Gastrocnemius medialis (tissue), 4 donors: ENCODE measurements at regions not wholly inside any gene's neighbourhood (a gene's known extent, or its start where the extent isn't known, plus 50 kb on each side); places are given as distances from the start of the nearest gene placed in this dataset.
"Not testable (repeated sequence)": the region's sequence is repeated elsewhere in the genome, so short reads cannot be mapped to it uniquely, and the experiment has no call there.

Source experiments
- ATAC-seq, 2 donors: fragments of 150-250 bp; one replicate each; pipeline ENCODE4 v1.9.1; 2016
- DNase-seq, 2 donors: peaks; one replicate each; pipeline ENCODE4 v3.0.0-alpha.2; 2019
- H3K27ac ChIP-seq, 4 donors: fragments of 200-600 bp; sonication (generic); 1 replicate in 1 of 4; 2 replicates in 3 of 4; pipeline ENCODE4 v1.5.1; 2016 to 2018; ENCODE audit warnings: mild to moderate bottlenecking in 2 of 4, moderate library complexity in 1 of 4
- H3K27me3 ChIP-seq, 3 donors: fragments of 200-600 bp; sonication (generic) in 2 of 3; 1 replicate in 1 of 3; 2 replicates in 2 of 3; pipeline versions ENCODE4 v1.5.1 to v1.6.0; 2016 to 2019; ENCODE audit warnings: mild to moderate bottlenecking in 1 of 3, moderate library complexity in 1 of 3
- H3K36me3 ChIP-seq, 2 donors: fragments of 200-600 bp; sonication (generic) in 1 of 2; one replicate each; pipeline ENCODE4 v1.5.1; 2017 to 2018
- H3K4me1 ChIP-seq, 2 donors: fragments of 200-600 bp; sonication (generic) in 1 of 2; one replicate each; pipeline ENCODE4 v1.5.1; 2016 to 2017; ENCODE audit warnings: mild to moderate bottlenecking in 2 of 2
- H3K4me3 ChIP-seq, 4 donors: fragments of 200-600 bp; sonication (generic) in 3 of 4; 1 replicate in 1 of 4; 2 replicates in 3 of 4; pipeline ENCODE4 v1.5.1; 2016 to 2019; ENCODE audit warnings: mild to moderate bottlenecking in 2 of 4
- H3K9me3 ChIP-seq, 3 donors: fragments of 200-600 bp; sonication (generic) in 2 of 3; 1 replicate in 1 of 3; 2 replicates in 2 of 3; pipeline ENCODE4 v1.5.1; 2016 to 2019
- CTCF ChIP-seq, 5 experiments: fragments of 450-650 bp in 3 of 5; fragments of 200-600 bp in 2 of 5; sonication (generic) in 2 of 5; IDR thresholded peaks in 4 of 5; conservative IDR thresholded peaks in 1 of 5; 1 replicate in 4 of 5; 2 replicates in 1 of 5; pipeline ENCODE4 v1.5.1; 2016 to 2019; ENCODE audit warnings: antibody characterized with exemption in 5 of 5, mild to moderate bottlenecking in 3 of 5, moderate library complexity in 3 of 5
- POLR2A ChIP-seq, 2 donors: fragments of 450-650 bp; IDR thresholded peaks; one replicate each; pipeline ENCODE4 v1.6.1; 2017; ENCODE audit warnings: antibody characterized with exemption in 2 of 2, mild to moderate bottlenecking in 2 of 2, moderate library complexity in 2 of 2
- in situ Hi-C, 4 donors: fragments of 200-750 bp; cut with MboI; loops; one replicate each; pipeline versions ENCODE4 v1.15.0 to v1.8.0; 2017; ENCODE audit warnings: low sequenced_read_pairs in 4 of 4
- intact Hi-C: fragments of 100-400 bp; cut with DNase I; formaldehyde crosslinking; loops from one replicate; pipeline ENCODE4 v1.15.1; 2023; ENCODE audit warnings: low total_unique reads

GRCh38 chr15:47900751-47901150 is 183.4 kb downstream of the SEMA6D start:
- DNase-seq, result no peak
- in situ Hi-C loops, result no loop called here
- ATAC-seq, result no peak
- Histone ChIP-seq H3K4me1 (no peaks in the 10 kb centered on the region), H3K27ac (no peak overlapping the region), H3K4me3 (no peak overlapping the region), H3K36me3 (no peaks in the 10 kb centered on the region), H3K9me3 (no peaks in the 10 kb centered on the region), H3K27me3 (no peaks in the 10 kb centered on the region)
- intact Hi-C loops, result no loop called here
- no peak for TF ChIP-seq POLR2A (IDR thresholded peaks at IDR 0.05)
- no peak for TF ChIP-seq CTCF (IDR thresholded peaks at IDR 0.05 in 4 of 5, conservative IDR thresholded peaks at IDR 0.05 in 1 of 5)

DNA sequence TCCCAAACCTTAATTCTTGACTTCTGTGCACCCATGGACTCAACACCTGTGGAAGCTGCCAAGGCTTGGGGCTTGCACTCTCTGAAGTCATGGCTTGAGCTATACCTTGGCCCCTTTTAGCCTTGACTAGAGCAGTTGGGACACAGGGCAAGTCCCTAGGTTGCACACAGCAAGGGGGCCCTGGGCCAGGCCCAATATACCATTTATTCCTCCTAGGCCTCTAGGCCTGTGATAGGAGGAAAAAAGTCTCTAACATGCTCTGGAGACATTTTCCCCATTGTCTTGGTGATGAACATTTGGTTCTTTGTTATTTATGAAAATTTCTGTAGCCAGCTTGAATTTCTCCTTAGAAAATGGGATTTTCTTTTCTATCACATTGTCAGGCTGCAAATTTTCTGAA is 186.1 kb downstream of the SEMA6D start:
- intact Hi-C loops, result no loop called here
- TF ChIP-seq CTCF (IDR thresholded peaks at IDR 0.05 in 4 of 5, conservative IDR thresholded peaks at IDR 0.05 in 1 of 5), result no peak
- no peak for TF ChIP-seq POLR2A (IDR thresholded peaks at IDR 0.05)
- Histone ChIP-seq H3K4me1 (no peaks in the 10 kb centered on the region), H3K27me3 (no peaks in the 10 kb centered on the region), H3K4me3 (no peak overlapping the region), H3K9me3 (no peaks in the 10 kb centered on the region), H3K27ac (no peak overlapping the region), H3K36me3 (no peaks in the 10 kb centered on the region)
- ATAC-seq (no peak), DNase-seq (no peak)
- in situ Hi-C loops, result no loop called here

- Histone ChIP-seq H3K27me3 (no peaks in the 10 kb centered on the region), H3K36me3 (no peaks in the 10 kb centered on the region), H3K4me1 (no peaks in the 10 kb centered on the region), H3K4me3 (no peak overlapping the region), H3K9me3 (no peaks in the 10 kb centered on the region), H3K27ac (no peak overlapping the region)
- no peak for TF ChIP-seq POLR2A (IDR thresholded peaks at IDR 0.05)
- TF ChIP-seq CTCF (IDR thresholded peaks at IDR 0.05 in 4 of 5, conservative IDR thresholded peaks at IDR 0.05 in 1 of 5), result no peak
- DNase-seq (no peak), ATAC-seq (no peak)
- in situ Hi-C loops, result no loop called here
- intact Hi-C loops, result no loop called here
These were observed 191.2 kb downstream of the SEMA6D start for GRCh38 chr15:47908486-47908885.

GRCh38 chr15:47908950-47909670 is 191.8 kb downstream of the SEMA6D start:
- Histone ChIP-seq H3K27ac (no peak overlapping the region), H3K27me3 (no peaks in the 10 kb centered on the region), H3K36me3 (no peaks in the 10 kb centered on the region), H3K4me1 (no peaks in the 10 kb centered on the region), H3K4me3 (no peak overlapping the region), H3K9me3 (no peaks in the 10 kb centered on the region)
- intact Hi-C loops (no loop called here), in situ Hi-C loops (no loop called here)
- no peak for DNase-seq
- TF ChIP-seq POLR2A (IDR thresholded peaks at IDR 0.05) (no peak), CTCF (IDR thresholded peaks at IDR 0.05 in 4 of 5, conservative IDR thresholded peaks at IDR 0.05 in 1 of 5) (no peak)
- ATAC-seq, result no peak

- ATAC-seq, H3K4me3 ChIP-seq, in situ Hi-C loops, H3K9me3 ChIP-seq, intact Hi-C loops, H3K4me1 ChIP-seq, H3K27me3 ChIP-seq, DNase-seq, H3K27ac ChIP-seq, H3K36me3 ChIP-seq: not testable (repeated sequence)
These were observed 195.6 kb downstream of the SEMA6D start for GRCh38 chr15:47912910-47913309.
